Uterus (tissue), 3 donors: ENCODE measurements at regions not wholly inside any gene's neighbourhood (a gene's known extent, or its start where the extent isn't known, plus 50 kb on each side); places are given as distances from the start of the nearest gene placed in this dataset.

Experiments used
- DNase-seq, 2 donors: peaks; one replicate each; pipeline ENCODE4 v3.0.0-alpha.2; 2019 to 2020
- H3K27ac ChIP-seq, 2 donors: fragments of 200-600 bp; sonication (generic); 1 replicate in 1 of 2; 2 replicates in 1 of 2; pipeline ENCODE4 v1.5.1; 2016 to 2018
- H3K27me3 ChIP-seq, 2 donors: fragments of 200-600 bp; sonication (generic); one replicate each; pipeline ENCODE4 v1.5.1; 2018 to 2019; ENCODE audit warnings: control low read depth in 1 of 2
- H3K36me3 ChIP-seq, 2 donors: fragments of 200-600 bp; sonication (generic); one replicate each; pipeline ENCODE4 v1.5.1; 2019; ENCODE audit warnings: control low read depth in 1 of 2
- H3K4me1 ChIP-seq, 2 donors: fragments of 200-600 bp; sonication (generic); one replicate each; pipeline ENCODE4 v1.5.1; 2018 to 2019; ENCODE audit warnings: control low read depth in 1 of 2
- H3K4me3 ChIP-seq, 2 donors: fragments of 200-600 bp; sonication (generic); 1 replicate in 1 of 2; 2 replicates in 1 of 2; pipeline ENCODE4 v1.5.1; 2018 to 2019; ENCODE audit warnings: mild to moderate bottlenecking in 1 of 2
- H3K9me3 ChIP-seq, 2 donors: fragments of 200-600 bp; sonication (generic); one replicate each; pipeline ENCODE4 v1.5.1; 2019; ENCODE audit warnings: control low read depth in 1 of 2
- CTCF ChIP-seq, 4 experiments: fragments of 200-600 bp in 2 of 4; fragments of 450-650 bp in 2 of 4; sonication (generic) in 2 of 4; IDR thresholded peaks; one replicate each; pipeline ENCODE4 v1.5.1; 2016 to 2019; ENCODE audit warnings: antibody characterized with exemption in 4 of 4, mild to moderate bottlenecking in 2 of 4, moderate library complexity in 1 of 4
- POLR2A ChIP-seq, 2 donors: fragments of 450-650 bp; IDR thresholded peaks; one replicate each; pipeline ENCODE4 v1.6.1; 2016; ENCODE audit warnings: antibody characterized with exemption in 2 of 2, mild to moderate bottlenecking in 1 of 2, moderate library complexity in 1 of 2
- intact Hi-C: fragments of 100-400 bp; cut with DNase I; formaldehyde crosslinking; loops from one replicate; pipeline ENCODE4 v1.15.1; 2023; ENCODE audit warnings: low total_unique reads
- donor health status: DM: yes; HTN: yes; CAD: no.

DNA sequence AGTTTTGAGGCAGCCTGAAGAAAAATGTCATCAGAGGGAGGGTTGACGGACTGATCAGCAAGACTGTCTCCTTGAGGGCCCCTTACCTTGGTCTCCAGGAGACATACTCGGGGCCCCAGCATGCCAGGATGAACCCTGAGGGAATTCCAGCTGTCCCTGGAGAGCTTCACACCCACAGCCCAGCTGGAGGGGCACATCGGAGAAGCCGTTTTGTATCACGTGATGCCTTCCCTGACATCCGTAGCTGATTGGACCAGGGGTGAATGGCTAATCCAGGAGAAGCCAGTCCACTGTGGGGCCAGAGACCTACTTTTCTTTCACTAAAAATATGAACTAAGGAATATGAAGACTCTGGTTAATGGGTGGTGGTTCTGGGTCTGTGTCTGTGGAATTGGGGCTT lies 86.0 kb upstream of the TP53I11 start:
- no peaks in the 10 kb centered on the region for H3K9me3 ChIP-seq
- DNase-seq, result no peak
- no peak for TF ChIP-seq CTCF (IDR thresholded peaks at IDR 0.05)
- TF ChIP-seq POLR2A (IDR thresholded peaks at IDR 0.05), result no peak
- no peaks in the 10 kb centered on the region for H3K27me3 ChIP-seq
- intact Hi-C loops, result no loop called here
- no peaks in the 10 kb centered on the region for H3K4me1 ChIP-seq
- H3K4me3 ChIP-seq, result no peak overlapping the region
- H3K36me3 ChIP-seq, result no peaks in the 10 kb centered on the region
- no peak overlapping the region for H3K27ac ChIP-seq

GRCh38 chr11:45037434-45038005 lies 86.8 kb upstream of the TP53I11 start:
- intact Hi-C loops, result no loop called here
- H3K4me3 ChIP-seq, result no peak overlapping the region
- H3K36me3 ChIP-seq, result no peaks in the 10 kb centered on the region
- DNase-seq, result no peak
- H3K9me3 ChIP-seq, result no peaks in the 10 kb centered on the region
- no peak overlapping the region for H3K27ac ChIP-seq
- no peaks in the 10 kb centered on the region for H3K4me1 ChIP-seq
- no peaks in the 10 kb centered on the region for H3K27me3 ChIP-seq
- TF ChIP-seq CTCF (IDR thresholded peaks at IDR 0.05) (no peak), POLR2A (IDR thresholded peaks at IDR 0.05) (no peak)

DNA sequence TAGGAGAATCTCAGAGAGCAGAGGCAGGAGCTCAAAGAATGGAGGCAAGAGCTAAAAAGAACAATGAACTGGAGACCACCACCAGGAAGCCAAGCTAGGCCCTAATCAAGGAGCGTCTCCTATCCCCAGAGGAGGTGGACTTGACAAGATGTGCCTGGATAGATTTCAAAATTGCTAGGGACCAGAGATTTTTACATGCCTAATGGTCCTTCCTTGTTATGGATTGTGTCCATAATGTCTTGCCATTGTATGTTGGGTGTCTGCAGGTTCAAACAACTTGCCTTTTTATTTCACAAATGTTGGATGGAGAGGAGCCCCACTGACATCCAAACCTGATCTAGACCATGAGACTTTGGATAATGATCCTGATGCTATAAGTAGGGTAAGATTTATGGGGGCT lies 88.2 kb upstream of the TP53I11 start:
- TF ChIP-seq POLR2A (IDR thresholded peaks at IDR 0.05), result no peak
- TF ChIP-seq CTCF (IDR thresholded peaks at IDR 0.05), result no peak
- Histone ChIP-seq H3K36me3 (no peaks in the 10 kb centered on the region), H3K27me3 (no peaks in the 10 kb centered on the region), H3K9me3 (no peaks in the 10 kb centered on the region), H3K4me1 (no peaks in the 10 kb centered on the region), H3K4me3 (no peak overlapping the region), H3K27ac (no peak overlapping the region)
- DNase-seq, result no peak
- intact Hi-C loops, result no loop called here

DNA sequence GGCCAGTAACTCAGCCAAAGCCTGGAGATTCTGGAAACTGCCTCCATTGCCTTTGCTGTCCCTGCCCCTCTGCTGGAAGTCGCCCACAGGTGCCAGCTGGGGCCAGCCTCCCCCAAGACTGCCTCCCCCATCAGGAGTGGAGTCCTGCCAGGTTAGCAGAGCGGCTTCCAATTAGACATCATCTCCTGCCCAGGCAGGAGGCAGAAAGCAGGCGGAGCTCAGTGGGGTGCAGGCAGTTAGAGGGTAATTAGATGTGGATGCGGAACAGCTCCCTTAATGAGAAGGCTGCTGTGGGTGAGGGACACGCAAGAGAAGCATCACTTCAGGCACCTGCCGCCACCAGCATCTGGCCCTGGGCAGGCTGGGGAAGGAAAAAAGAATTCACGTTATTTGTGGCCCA lies 90.9 kb upstream of the TP53I11 start:
- Histone ChIP-seq H3K27me3 (no peaks in the 10 kb centered on the region), H3K9me3 (no peaks in the 10 kb centered on the region), H3K36me3 (no peaks in the 10 kb centered on the region), H3K4me3 (no peak overlapping the region), H3K27ac (no peak overlapping the region), H3K4me1 (no peaks in the 10 kb centered on the region)
- intact Hi-C loops, result no loop called here
- no peak for TF ChIP-seq POLR2A (IDR thresholded peaks at IDR 0.05)
- no peak for TF ChIP-seq CTCF (IDR thresholded peaks at IDR 0.05)
- no peak for DNase-seq

DNA sequence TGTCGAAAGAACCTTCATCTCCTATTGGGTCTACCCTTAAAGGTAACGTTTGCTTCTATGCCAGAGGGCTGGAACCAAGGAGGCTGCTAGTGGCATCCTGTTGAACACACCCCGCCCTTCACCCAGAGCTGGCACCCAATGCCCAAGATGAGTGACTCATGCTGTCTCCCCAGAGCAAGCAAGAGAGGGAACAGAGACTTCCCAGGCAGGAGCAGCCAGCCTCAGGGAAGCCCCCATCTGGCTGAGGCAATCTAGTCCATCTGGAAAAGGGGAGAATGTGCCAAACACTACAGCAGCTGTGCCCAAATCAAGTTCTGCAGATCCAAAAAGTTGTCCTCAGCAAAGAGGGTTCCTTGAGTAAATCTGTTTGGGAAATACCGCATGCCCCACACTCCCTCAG lies 91.9 kb upstream of the TP53I11 start:
- no peak for DNase-seq
- H3K9me3 ChIP-seq, result no peaks in the 10 kb centered on the region
- H3K27me3 ChIP-seq, result no peaks in the 10 kb centered on the region
- no peaks in the 10 kb centered on the region for H3K36me3 ChIP-seq
- no peak for TF ChIP-seq CTCF (IDR thresholded peaks at IDR 0.05)
- TF ChIP-seq POLR2A (IDR thresholded peaks at IDR 0.05), result no peak
- H3K4me3 ChIP-seq, result no peak overlapping the region
- no peak overlapping the region for H3K27ac ChIP-seq
- intact Hi-C loops, result no loop called here
- no peaks in the 10 kb centered on the region for H3K4me1 ChIP-seq
